Neural cell (in vitro differentiated cells): ENCODE measurements at regions not wholly inside any gene's neighbourhood (a gene's known extent, or its start where the extent isn't known, plus 50 kb on each side); places are given as distances from the start of the nearest gene placed in this dataset.

Experiments
- H2AFZ ChIP-seq: fragments of 200-600, 300-800 bp; sonication (generic), shearing (Covaris generic); 2 replicates; pipeline ENCODE4 v1.6.0; 2014; ENCODE audit warnings: low read depth, mild to moderate bottlenecking, antibody characterized with exemption, low read length, moderate library complexity
- H3F3A ChIP-seq: fragments of 200-600 bp; shearing (Covaris generic); 2 replicates; pipeline ENCODE4 v1.6.1; 2016; ENCODE audit warnings: mild to moderate bottlenecking, moderate library complexity, mixed read lengths, antibody characterized with exemption, low read length; ENCODE audit not compliant: insufficient read depth, poor library complexity, severe bottlenecking
- H3K27ac ChIP-seq: fragments of 200-600, 300-800 bp; sonication (generic), shearing (Covaris generic); 2 replicates; pipeline ENCODE4 v1.5.1; 2014; ENCODE audit warnings: mild to moderate bottlenecking, low read length, moderate library complexity
- H3K27me3 ChIP-seq: fragments of 300-800, 200-600 bp; sonication (generic), shearing (Covaris generic); 2 replicates; pipeline ENCODE4 v1.6.0; 2014; ENCODE audit warnings: mild to moderate bottlenecking, low read depth, low read length, moderate library complexity; ENCODE audit not compliant: insufficient read depth
- H3K36me3 ChIP-seq: fragments of 300-800, 200-600 bp; sonication (generic), shearing (Covaris generic); 2 replicates; pipeline ENCODE4 v1.5.1; 2014; ENCODE audit warnings: mild to moderate bottlenecking, antibody characterized with exemption, low read length, moderate library complexity; ENCODE audit not compliant: insufficient read depth
- H3K4me2 ChIP-seq: fragments of 300-800, 200-600 bp; sonication (generic), shearing (Covaris generic); 2 replicates; pipeline ENCODE4 v1.6.0; 2014; ENCODE audit warnings: mild to moderate bottlenecking, low read length
- H3K4me3 ChIP-seq: fragments of 300-800, 200-600 bp; sonication (generic), shearing (Covaris generic); 2 replicates; pipeline ENCODE4 v1.5.1; 2014; ENCODE audit warnings: mild to moderate bottlenecking, low read length, moderate library complexity
- H3K79me2 ChIP-seq: fragments of 200-600 bp; shearing (Covaris generic); replicated peaks from 2 replicates; pipeline ENCODE4 v1.6.0; 2014; ENCODE audit warnings: mild to moderate bottlenecking, low read length, moderate library complexity; ENCODE audit not compliant: insufficient read depth
- H3K9ac ChIP-seq: fragments of 300-800, 200-600 bp; sonication (generic), shearing (Covaris generic); 2 replicates; pipeline ENCODE4 v1.6.1; 2016; ENCODE audit warnings: mild to moderate bottlenecking, low read length, mixed read lengths
- H3K9me2 ChIP-seq: fragments of 200-600 bp; shearing (Covaris generic); 2 replicates; pipeline ENCODE4 v1.6.1; 2016; ENCODE audit warnings: mild to moderate bottlenecking, low read length, mixed read lengths; ENCODE audit not compliant: insufficient read depth
- H3K9me3 ChIP-seq: fragments of 200-600, 300-800 bp; sonication (generic), shearing (Covaris generic); 2 replicates; pipeline ENCODE4 v1.6.1; 2016; ENCODE audit warnings: mild to moderate bottlenecking, mixed run types, low read length, moderate library complexity, mixed read lengths
- H4K20me1 ChIP-seq: fragments of 200-600 bp; shearing (Covaris generic); 2 replicates; pipeline ENCODE4 v1.6.1; 2016; ENCODE audit warnings: mild to moderate bottlenecking, mixed run types; ENCODE audit not compliant: insufficient read depth
- CTCF ChIP-seq: fragments of 450-650 bp; IDR thresholded peaks from 2 replicates; pipeline ENCODE4 v1.5.1; 2014; ENCODE audit warnings: antibody characterized with exemption, mild to moderate bottlenecking, moderate library complexity; ENCODE audit not compliant: poor library complexity, severe bottlenecking
- EP300 ChIP-seq: fragments of 450-650 bp; conservative IDR thresholded peaks from 2 replicates; pipeline ENCODE4 v1.6.1; 2014; ENCODE audit warnings: antibody characterized with exemption, mild to moderate bottlenecking, moderate library complexity; ENCODE audit not compliant: poor library complexity, severe bottlenecking
- EZH2 ChIP-seq: fragments of 200-600, 300-800 bp; shearing (Covaris generic), sonication (generic); IDR thresholded peaks from 2 replicates; pipeline ENCODE4 v1.6.1; 2014; ENCODE audit warnings: antibody characterized with exemption, low read length, borderline replicate concordance, mild to moderate bottlenecking; ENCODE audit not compliant: insufficient read depth, poor library complexity, severe bottlenecking
- MXI1 ChIP-seq: fragments of 450-650 bp; conservative IDR thresholded peaks from 2 replicates; pipeline ENCODE4 v1.6.1; 2014; ENCODE audit warnings: antibody characterized with exemption, mild to moderate bottlenecking; ENCODE audit not compliant: poor library complexity, severe bottlenecking
- POLR2AphosphoS5 ChIP-seq: IDR thresholded peaks from 2 replicates; pipeline ENCODE4 v1.6.1; 2012
- RAD21 ChIP-seq: fragments of 450-650 bp; conservative IDR thresholded peaks from 2 replicates; pipeline ENCODE4 v1.6.1; 2014; ENCODE audit warnings: antibody characterized with exemption, mild to moderate bottlenecking, moderate library complexity
- REST ChIP-seq: IDR thresholded peaks from 2 replicates; pipeline ENCODE4 v1.6.1; 2012; ENCODE audit warnings: borderline replicate concordance
- SMC3 ChIP-seq: fragments of 450-650 bp; conservative IDR thresholded peaks from 2 replicates; pipeline ENCODE4 v1.6.1; 2014; ENCODE audit warnings: antibody characterized with exemption, mild to moderate bottlenecking, moderate library complexity; ENCODE audit not compliant: poor library complexity
- TAF1 ChIP-seq: IDR thresholded peaks from 2 replicates; pipeline ENCODE4 v1.6.1; 2012; ENCODE audit warnings: low read depth

GRCh38 chr10:78518224-78518623 is 484.6 kb downstream of the RPS24 start:
- H3K9ac ChIP-seq, result no peak overlapping the region

GRCh38 chr10:78520737-78521430 is 487.2 kb downstream of the RPS24 start:
- Histone ChIP-seq H4K20me1 (no peaks in the 10 kb centered on the region), H3K9me2 (no peaks in the 10 kb centered on the region), H2AFZ (no peak overlapping the region), H3K27ac (no peak overlapping the region), H3F3A (no peaks in the 10 kb centered on the region), H3K79me2 (no peaks in the 10 kb centered on the region), H3K9me3 (no peaks in the 10 kb centered on the region), H3K9ac (no peak overlapping the region), H3K4me2 (no peak overlapping the region), H3K27me3 (no peaks in the 10 kb centered on the region), H3K4me3 (no peak overlapping the region), H3K36me3 (no peaks in the 10 kb centered on the region)
- TF ChIP-seq RAD21 (peak; percentile 48), REST (no peak), MXI1 (no peak), TAF1 (no peak), CTCF (peak; percentile 49), POLR2AphosphoS5 (no peak)

More at GRCh38 chr10:78518224-78518623, 484.6 kb downstream of the RPS24 start:
- Histone ChIP-seq H3F3A (no peaks in the 10 kb centered on the region), H2AFZ (no peak overlapping the region), H3K4me3 (no peak overlapping the region), H3K36me3 (no peaks in the 10 kb centered on the region), H3K79me2 (no peaks in the 10 kb centered on the region), H3K27me3 (no peaks in the 10 kb centered on the region), H3K4me2 (no peak overlapping the region), H3K9me3 (no peaks in the 10 kb centered on the region), H4K20me1 (no peaks in the 10 kb centered on the region), H3K27ac (no peak overlapping the region), H3K9me2 (no peaks in the 10 kb centered on the region)
- no peak for TF ChIP-seq REST
- no peak for TF ChIP-seq SMC3
- no peak for TF ChIP-seq RAD21
- TF ChIP-seq TAF1, result no peak
- TF ChIP-seq EP300, result no peak
- TF ChIP-seq MXI1, result no peak
- TF ChIP-seq CTCF, result no peak
- TF ChIP-seq EZH2, result no peak
- no peak for TF ChIP-seq POLR2AphosphoS5
